ENCODE measurements at regions not wholly inside any gene's neighbourhood (a gene's known extent, or its start where the extent isn't known, plus 50 kb on each side); places are given as distances from the start of the nearest gene placed in this dataset.
"Not testable (repeated sequence)": the region's sequence is repeated elsewhere in the genome, so short reads cannot be mapped to it uniquely, and the experiment has no call there.

GRCh38 chr12:102326982-102327381, 129.3 kb upstream of the PMCH start:
- H3K4me3 ChIP-seq (replicated peaks in 1 of 2; ENCODE audit: low read depth in 2 of 2, low read length in 2 of 2): no peak overlapping the region
- DNase-seq (ENCODE audit: low read depth in 2 of 2): no peak
- no peak for TF ChIP-seq CTCF (IDR thresholded peaks at IDR 0.05; ENCODE audit: low read depth, low read length)

GRCh38 chr12:102325108-102325507, 127.5 kb upstream of the PMCH start:
- H3K4me3 ChIP-seq (replicated peaks in 1 of 2; ENCODE audit: low read depth in 2 of 2, low read length in 2 of 2); DNase-seq (ENCODE audit: low read depth in 2 of 2): not testable (repeated sequence)

- no peak for DNase-seq (ENCODE audit: low read depth in 2 of 2)
- TF ChIP-seq CTCF (IDR thresholded peaks at IDR 0.05; ENCODE audit: low read depth, low read length): no peak
Observed at GRCh38 chr12:102323799-102324198, 126.2 kb upstream of the PMCH start.

GRCh38 chr12:102322254-102322653, 124.6 kb upstream of the PMCH start:
- no peak for TF ChIP-seq CTCF (IDR thresholded peaks at IDR 0.05; ENCODE audit: low read depth, low read length)
- DNase-seq (ENCODE audit: low read depth in 2 of 2): no peak
- H3K4me3 ChIP-seq (replicated peaks in 1 of 2; ENCODE audit: low read depth in 2 of 2, low read length in 2 of 2): no peak overlapping the region

More at GRCh38 chr12:102323799-102324198, 126.2 kb upstream of the PMCH start:
- H3K4me3 ChIP-seq (replicated peaks in 1 of 2; ENCODE audit: low read depth in 2 of 2, low read length in 2 of 2): no peak overlapping the region

- no peak for DNase-seq (ENCODE audit: low read depth in 2 of 2)
- no peak for TF ChIP-seq CTCF (IDR thresholded peaks at IDR 0.05; ENCODE audit: low read depth, low read length)
- no peak overlapping the region for H3K4me3 ChIP-seq (replicated peaks in 1 of 2; ENCODE audit: low read depth in 2 of 2, low read length in 2 of 2)
Observed at GRCh38 chr12:102321305-102322082, 123.9 kb upstream of the PMCH start.

- H3K4me3 ChIP-seq (replicated peaks in 1 of 2; ENCODE audit: low read depth in 2 of 2, low read length in 2 of 2): no peak overlapping the region
- no peak for DNase-seq (ENCODE audit: low read depth in 2 of 2)
- TF ChIP-seq CTCF (IDR thresholded peaks at IDR 0.05; ENCODE audit: low read depth, low read length): no peak
Observed at GRCh38 chr12:102317155-102317554, 119.5 kb upstream of the PMCH start.

- no peak overlapping the region for H3K4me3 ChIP-seq (replicated peaks in 1 of 2; ENCODE audit: low read depth in 2 of 2, low read length in 2 of 2)
- DNase-seq (ENCODE audit: low read depth in 2 of 2): no peak
- TF ChIP-seq CTCF (IDR thresholded peaks at IDR 0.05; ENCODE audit: low read depth, low read length): no peak
Observed at GRCh38 chr12:102316723-102317122, 119.1 kb upstream of the PMCH start.
